ENCODE measurements at regions not wholly inside any gene's neighbourhood (a gene's known extent, or its start where the extent isn't known, plus 50 kb on each side); places are given as distances from the start of the nearest gene placed in this dataset.
"Not testable (repeated sequence)": the region's sequence is repeated elsewhere in the genome, so short reads cannot be mapped to it uniquely, and the experiment has no call there.

DNA sequence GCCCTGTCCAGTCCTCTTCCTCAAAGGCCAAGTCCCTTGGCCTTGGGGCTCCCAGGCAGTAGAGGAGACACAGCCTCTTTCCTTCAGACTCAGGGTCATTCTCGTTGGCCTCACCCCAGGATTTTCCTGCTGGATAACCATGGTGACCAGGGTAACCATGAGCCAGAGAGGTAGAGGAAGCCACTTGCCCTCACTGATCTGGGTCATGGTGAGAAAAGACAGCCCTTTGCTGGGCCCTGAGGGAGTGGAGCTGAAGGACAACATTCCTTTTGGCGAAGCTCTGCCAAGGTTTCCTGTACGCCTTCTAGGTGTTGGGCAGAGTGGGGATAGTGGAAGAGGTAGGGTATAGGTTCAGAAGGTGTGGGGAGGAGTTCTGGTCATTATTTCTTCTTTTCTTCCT is 53.1 kb upstream of the WNT4 start:
- no peak overlapping the region for H3K4me3 Mint-ChIP-seq
- no peaks in the 10 kb centered on the region for H3K4me1 Mint-ChIP-seq (ENCODE audit: low read depth)
- peaks cover 15% of the 10 kb centered on the region for H3K27me3 Mint-ChIP-seq
- no peak for DNase-seq
- no peaks in the 10 kb centered on the region for H3K36me3 Mint-ChIP-seq (ENCODE audit: low read depth)
- no peaks in the 10 kb centered on the region for H3K9me3 Mint-ChIP-seq
- H3K27ac Mint-ChIP-seq, result no peak overlapping the region

DNA sequence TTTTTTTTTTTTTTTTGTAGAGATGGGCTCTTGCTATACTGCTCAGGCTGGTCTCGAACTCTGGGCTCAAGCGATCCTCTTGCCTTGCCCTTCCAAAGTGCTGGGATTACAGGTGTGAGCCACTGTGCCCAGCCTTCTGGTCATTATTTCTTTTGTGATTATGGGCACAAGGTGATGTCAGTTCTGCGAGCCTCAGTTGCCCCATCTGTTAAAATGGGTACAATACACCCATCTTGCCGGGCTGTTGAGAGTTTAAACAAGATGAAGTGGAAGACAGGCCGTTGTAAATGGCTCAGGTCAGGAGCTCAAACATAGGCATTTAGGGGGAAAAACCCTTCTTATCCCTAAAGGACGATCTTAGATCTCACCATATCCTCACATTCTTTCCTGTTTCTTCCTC is 53.7 kb upstream of the WNT4 start:
- Mint-ChIP-seq H3K4me1 (ENCODE audit: low read depth) (no peaks in the 10 kb centered on the region), H3K36me3 (ENCODE audit: low read depth) (no peaks in the 10 kb centered on the region), H3K27me3 (peaks cover 15% of the 10 kb centered on the region), H3K27ac (no peak overlapping the region), H3K4me3 (no peak overlapping the region), H3K9me3 (no peaks in the 10 kb centered on the region)
- DNase-seq, result no peak

DNA sequence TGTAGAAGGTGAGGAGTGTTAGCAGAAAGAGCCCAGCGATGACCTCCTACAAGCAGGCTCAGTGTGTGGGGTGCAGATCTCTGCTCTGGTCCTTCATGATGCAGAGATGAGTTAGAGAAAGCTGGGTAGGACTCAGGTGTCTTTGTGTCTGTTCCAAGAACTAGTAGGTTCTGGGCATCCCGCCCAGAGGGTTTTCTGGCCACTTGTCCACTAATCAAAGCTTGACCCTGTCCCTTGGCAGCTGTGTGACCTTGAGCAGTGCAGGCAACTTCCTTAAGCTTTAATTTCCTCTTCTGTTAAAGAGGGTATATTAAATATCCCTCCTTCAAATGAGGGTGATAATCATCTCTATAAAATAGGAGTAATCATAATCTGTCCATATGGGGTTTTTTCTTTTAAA is 54.7 kb upstream of the WNT4 start:
- H3K4me1 Mint-ChIP-seq (ENCODE audit: low read depth), result no peaks in the 10 kb centered on the region
- H3K4me3 Mint-ChIP-seq, result no peak overlapping the region
- H3K36me3 Mint-ChIP-seq (ENCODE audit: low read depth), result no peaks in the 10 kb centered on the region
- H3K27ac Mint-ChIP-seq, result no peak overlapping the region
- H3K9me3 Mint-ChIP-seq, result no peaks in the 10 kb centered on the region
- H3K27me3 Mint-ChIP-seq, result peaks cover 18% of the 10 kb centered on the region
- DNase-seq, result no peak

DNA sequence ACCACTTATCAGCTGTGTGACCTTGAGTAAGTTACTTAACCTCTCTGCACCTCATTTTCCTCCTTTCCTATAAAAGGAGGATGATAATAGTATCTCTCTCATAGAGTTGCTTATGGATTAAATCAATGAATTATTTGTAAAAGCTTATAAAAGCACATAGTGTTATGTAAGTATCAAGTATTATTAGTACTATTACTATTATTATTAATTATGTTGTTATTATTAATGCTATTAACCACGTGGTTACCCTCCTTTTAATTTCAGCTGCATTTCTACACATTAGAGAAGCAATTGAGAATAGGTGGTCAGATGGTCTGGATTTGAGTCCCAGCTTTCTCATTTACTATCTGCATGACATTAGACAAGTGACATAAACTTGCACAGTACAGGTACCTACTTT is 58.1 kb upstream of the WNT4 start:
- no peak for DNase-seq
- Mint-ChIP-seq H3K36me3 (ENCODE audit: low read depth) (no peaks in the 10 kb centered on the region), H3K27ac (no peak overlapping the region), H3K4me1 (ENCODE audit: low read depth) (no peaks in the 10 kb centered on the region), H3K4me3 (no peak overlapping the region), H3K9me3 (no peaks in the 10 kb centered on the region), H3K27me3 (peaks cover 43% of the 10 kb centered on the region)

DNA sequence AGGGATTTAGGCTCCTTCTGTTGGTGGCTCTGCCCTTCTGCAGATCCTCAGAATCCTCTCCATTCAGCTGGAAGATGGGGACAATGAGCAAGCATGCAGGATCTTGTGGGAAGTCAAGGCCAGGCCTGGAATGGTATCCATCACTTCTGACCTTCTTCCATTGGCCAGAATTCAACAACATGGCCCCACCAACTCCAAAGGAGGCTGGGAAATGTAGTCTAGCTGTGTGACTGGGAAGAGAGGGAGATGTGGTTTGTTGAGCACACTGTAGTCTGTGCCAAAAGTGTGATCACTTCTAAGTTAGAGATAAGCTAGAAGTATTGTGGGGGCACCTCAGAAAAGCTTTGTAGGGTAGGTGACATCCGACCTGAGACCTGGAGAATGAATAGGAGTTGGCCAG is 60.4 kb upstream of the WNT4 start:
- peaks cover 62% of the 10 kb centered on the region for H3K27me3 Mint-ChIP-seq

DNA sequence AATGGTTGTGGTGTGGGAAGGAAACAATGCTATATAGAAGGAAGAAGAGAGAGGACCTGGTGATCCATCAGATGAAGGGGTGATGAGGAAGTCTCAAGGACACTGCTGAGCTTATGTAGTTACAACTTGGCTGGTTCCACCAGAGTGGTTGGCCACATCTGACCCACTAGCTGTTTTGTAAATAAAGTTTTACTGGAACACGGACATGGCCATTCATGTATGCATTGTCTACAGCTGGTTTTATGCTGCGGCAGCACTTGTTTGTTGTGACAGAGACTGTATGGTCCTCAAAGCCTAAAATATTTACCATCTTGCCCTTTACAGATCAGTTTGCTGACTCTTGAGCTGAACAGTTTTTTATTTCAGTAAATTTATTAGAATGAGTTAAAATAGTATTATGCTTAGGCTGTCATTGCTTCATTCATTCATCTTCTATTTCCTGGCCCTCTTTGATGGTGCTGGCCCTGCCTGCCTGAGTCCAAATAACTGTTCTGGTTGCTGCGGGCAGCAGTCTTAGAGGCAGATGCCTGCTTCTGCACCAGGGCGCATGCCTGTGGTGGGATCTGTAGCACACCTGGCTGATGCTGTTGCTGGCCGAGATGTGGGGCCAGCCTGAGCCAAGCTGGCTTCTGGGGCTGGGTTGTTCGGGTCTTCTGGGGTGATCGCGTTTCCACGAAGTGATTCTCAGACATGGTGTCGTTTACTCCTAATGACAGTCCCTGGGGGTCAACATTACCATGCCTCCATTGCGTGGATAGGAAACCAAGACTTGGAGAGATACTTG is 61.4 kb upstream of the WNT4 start:
- Mint-ChIP-seq H3K27ac (no peak overlapping the region), H3K27me3 (peaks cover 67% of the 10 kb centered on the region), H3K4me1 (ENCODE audit: low read depth) (no peaks in the 10 kb centered on the region)

More for the DNA sequence above, 60.4 kb upstream of the WNT4 start:
- Mint-ChIP-seq H3K27ac (no peak overlapping the region), H3K4me3 (no peak overlapping the region), H3K4me1 (ENCODE audit: low read depth) (no peaks in the 10 kb centered on the region), H3K36me3 (ENCODE audit: low read depth) (no peaks in the 10 kb centered on the region), H3K9me3 (no peaks in the 10 kb centered on the region)
- DNase-seq, result no peak

DNA sequence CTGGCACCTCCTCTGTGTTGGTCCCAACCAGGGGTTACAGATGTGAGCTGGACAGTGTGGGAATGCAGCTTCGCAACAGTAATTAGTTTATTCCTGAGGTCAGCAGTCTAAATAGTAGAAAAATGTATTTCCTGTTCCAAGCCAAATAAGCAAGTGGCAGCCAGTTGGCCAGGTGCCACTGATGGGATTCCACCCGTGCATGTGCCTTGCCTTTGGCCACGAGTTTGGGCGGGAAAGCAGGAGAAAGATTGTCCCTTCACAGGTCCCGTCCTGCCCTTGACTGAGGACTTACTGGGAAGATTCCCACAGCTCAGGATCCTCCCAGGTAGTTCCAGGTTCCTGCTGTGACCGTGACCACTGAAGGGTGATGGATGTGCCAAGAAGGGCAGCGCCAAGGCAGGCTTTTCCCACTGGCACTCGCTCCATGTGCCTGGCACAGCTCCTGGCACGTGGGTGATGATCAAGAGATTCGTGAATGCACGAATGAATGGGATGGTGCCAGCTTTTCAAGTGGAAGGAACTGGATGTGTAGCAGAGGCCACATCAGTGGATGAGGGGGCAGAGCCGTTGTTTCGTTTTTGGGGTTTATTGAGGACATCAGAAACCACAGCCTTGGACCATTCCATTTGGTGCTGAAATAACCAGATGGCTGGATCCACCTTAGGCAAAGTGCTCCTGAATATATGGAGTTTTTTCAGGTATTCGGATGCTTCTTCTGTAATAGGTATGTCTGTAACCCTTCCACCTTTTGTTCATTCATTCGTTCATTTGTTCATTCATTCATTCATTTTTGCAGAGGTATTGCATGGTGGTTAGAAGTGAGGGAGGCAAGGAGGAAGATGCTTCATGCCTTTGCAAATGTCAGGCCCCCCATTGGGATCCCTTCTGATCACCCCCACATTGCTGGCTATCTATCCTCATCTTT is 62.4 kb upstream of the WNT4 start:
- peaks cover 70% of the 10 kb centered on the region for H3K27me3 Mint-ChIP-seq
- H3K4me1 Mint-ChIP-seq (ENCODE audit: low read depth), result no peaks in the 10 kb centered on the region
- no peak overlapping the region for H3K27ac Mint-ChIP-seq
- no peaks in the 10 kb centered on the region for H3K36me3 Mint-ChIP-seq (ENCODE audit: low read depth)
- DNase-seq, result no peak
- H3K4me3 Mint-ChIP-seq, result no peak overlapping the region
- H3K9me3 Mint-ChIP-seq, result no peaks in the 10 kb centered on the region

More for the DNA sequence above, 61.4 kb upstream of the WNT4 start:
- Mint-ChIP-seq H3K9me3 (no peaks in the 10 kb centered on the region), H3K4me3 (no peak overlapping the region), H3K36me3 (ENCODE audit: low read depth) (no peaks in the 10 kb centered on the region)
- DNase-seq, result no peak

DNA sequence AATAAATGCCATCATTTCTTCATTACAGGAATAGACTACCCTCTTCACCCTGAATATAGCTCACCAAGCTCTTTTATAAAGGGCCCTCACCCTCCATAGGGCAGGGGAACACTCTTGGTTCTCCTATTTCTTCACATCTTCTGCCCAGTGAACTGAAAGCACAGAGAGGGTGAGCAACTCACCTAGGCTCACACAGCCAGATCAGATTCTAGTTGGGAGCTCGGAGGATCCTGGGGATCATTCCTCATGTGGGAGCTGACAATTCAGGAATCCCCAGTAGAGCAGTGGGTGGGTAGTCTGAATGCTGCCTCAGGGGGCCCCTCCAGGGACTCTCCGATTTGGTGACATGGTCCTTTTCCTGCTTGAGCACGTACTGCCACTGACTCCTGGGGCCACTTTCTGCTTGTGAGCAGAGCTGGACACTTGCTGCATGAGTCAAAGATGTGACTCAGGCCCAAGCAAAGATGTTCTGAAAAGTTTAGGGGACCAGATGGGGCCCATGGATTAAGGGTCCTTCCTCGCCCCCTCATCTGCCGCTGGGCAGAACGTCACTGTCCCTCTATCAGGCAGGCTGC is 63.7 kb upstream of the WNT4 start:
- Mint-ChIP-seq H3K27ac (no peak overlapping the region), H3K9me3 (no peaks in the 10 kb centered on the region), H3K4me1 (ENCODE audit: low read depth) (no peaks in the 10 kb centered on the region), H3K36me3 (ENCODE audit: low read depth) (no peaks in the 10 kb centered on the region), H3K4me3 (no peak overlapping the region), H3K27me3 (peaks cover 78% of the 10 kb centered on the region)
- no peak for DNase-seq

DNA sequence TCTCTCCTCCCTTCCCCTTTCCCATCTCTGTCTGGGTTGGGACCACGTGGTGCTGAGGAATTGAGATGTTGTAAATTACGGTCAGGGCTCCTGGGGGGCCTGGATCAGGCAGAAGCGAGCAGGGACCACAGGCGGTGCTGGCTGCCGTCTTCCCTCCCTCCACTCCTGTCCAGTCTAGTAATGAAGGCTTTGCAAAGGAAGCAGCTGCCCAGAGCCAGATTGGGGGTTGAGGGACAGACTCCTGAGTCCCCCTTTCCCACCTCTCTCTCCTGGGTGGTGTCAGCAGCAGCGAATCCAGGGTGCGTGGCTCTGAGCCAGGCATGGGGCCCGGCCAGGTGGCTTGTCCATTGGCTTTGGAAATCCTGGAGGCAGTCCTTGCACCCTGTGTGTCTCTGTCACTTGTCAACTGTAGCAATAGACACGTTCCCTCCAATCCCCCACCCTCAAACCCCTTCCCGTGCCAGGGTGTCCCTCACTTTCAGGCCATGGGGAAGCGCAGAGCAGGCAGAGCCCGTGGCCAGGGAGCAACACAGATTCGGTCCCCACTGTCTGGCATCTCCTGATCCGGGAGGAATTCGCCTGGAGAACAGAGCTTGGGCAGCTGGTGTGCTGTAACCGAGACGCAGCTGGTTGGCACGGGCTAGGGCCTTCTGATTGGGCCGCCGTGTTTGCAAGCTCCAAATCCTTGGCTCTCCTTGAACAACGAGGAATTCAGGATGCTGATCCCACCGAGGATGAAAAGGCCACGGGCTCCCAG is 64.8 kb upstream of the WNT4 start:
- DNase-seq, result no peak
- no peaks in the 10 kb centered on the region for H3K36me3 Mint-ChIP-seq (ENCODE audit: low read depth)
- no peak overlapping the region for H3K4me3 Mint-ChIP-seq
- H3K27me3 Mint-ChIP-seq, result peaks cover 86% of the 10 kb centered on the region
- H3K27ac Mint-ChIP-seq, result no peak overlapping the region
- H3K4me1 Mint-ChIP-seq (ENCODE audit: low read depth), result no peaks in the 10 kb centered on the region
- no peaks in the 10 kb centered on the region for H3K9me3 Mint-ChIP-seq

DNA sequence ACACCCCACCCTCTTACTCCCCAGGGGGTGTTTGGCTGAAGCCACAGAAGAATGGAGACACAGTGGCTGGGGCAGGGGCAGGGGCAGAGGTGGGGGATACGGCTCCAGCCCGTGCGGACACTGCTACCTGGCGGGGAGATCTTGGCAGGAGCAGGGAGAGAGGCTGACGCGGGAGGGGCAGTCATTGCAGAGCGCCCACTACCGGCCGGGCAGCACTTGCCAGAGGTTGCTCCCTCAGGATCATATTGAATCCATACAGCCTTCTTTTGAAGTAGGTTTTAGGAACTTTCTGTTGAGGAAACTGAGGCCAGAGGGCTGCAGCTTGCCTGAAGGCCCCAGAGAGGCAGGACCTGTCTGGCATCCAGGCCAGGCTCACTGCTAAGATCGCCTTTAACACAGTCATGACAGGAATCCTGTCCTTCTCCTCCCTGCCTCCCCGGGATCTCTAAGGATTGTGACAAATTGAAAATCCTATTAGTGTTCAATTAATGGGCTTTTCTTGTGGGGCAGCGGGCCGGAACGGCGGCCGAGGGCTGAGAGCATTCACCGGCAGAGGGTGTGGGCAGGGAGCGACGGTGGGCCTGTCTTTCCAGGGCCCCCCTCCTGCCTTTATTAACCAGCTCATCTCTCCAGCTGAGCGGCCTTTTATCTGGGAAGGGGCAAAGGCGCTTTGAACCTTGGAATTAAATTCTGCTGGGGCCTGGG is 65.5 kb upstream of the WNT4 start:
- no peaks in the 10 kb centered on the region for H3K36me3 Mint-ChIP-seq (ENCODE audit: low read depth)
- no peaks in the 10 kb centered on the region for H3K4me1 Mint-ChIP-seq (ENCODE audit: low read depth)
- H3K27ac Mint-ChIP-seq, result no peak overlapping the region
- no peaks in the 10 kb centered on the region for H3K9me3 Mint-ChIP-seq
- DNase-seq, result no peak
- no peak overlapping the region for H3K4me3 Mint-ChIP-seq
- peaks cover 86% of the 10 kb centered on the region for H3K27me3 Mint-ChIP-seq

DNA sequence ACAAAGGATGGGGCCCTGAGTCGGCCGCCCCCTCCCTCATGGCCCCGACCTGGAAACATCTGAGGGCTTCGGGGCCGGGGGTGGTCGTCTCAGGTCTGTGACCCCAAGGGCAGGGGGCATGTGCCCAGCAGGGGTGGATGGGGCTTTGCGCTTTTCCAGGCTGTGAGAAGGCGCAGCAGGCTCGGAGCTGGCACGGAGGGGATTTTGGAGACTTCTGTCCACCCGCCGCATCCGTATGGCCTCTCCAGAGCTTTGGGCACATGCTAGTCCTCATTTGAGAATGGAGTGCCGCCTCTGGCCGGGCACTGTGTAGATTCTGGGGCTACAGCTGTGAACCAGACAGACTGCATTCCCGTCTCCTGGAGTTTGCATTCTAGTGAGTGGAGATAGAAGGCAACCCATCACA is 66.1 kb upstream of the WNT4 start:
- Mint-ChIP-seq H3K4me1 (ENCODE audit: low read depth) (no peaks in the 10 kb centered on the region), H3K27ac (no peak overlapping the region), H3K9me3 (no peaks in the 10 kb centered on the region), H3K36me3 (ENCODE audit: low read depth) (no peaks in the 10 kb centered on the region), H3K4me3 (no peak overlapping the region), H3K27me3 (peaks cover 81% of the 10 kb centered on the region)
- no peak for DNase-seq

DNA sequence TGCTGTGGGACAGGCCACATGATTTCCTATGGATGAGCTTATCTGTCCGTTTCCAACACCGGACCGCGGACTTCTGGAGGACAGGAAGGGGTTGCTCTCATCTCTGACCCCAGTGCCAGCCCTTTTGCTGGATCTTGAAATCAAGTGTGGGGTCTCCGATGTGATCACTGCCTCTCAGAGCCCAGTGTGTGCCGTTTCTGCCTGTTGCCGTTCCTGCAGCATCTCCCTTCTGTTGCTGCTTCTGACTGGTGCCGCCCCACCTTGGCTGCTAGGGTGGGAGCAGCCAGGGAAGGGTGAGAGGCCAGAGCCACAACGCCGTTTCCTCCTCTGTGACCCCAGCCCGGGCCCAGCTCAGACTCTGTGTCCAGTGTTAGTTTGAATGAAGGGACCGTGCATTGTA is 67.3 kb upstream of the WNT4 start:
- H3K9me3 Mint-ChIP-seq, result no peaks in the 10 kb centered on the region
- no peak overlapping the region for H3K4me3 Mint-ChIP-seq
- no peak overlapping the region for H3K27ac Mint-ChIP-seq
- no peak for DNase-seq
- no peaks in the 10 kb centered on the region for H3K36me3 Mint-ChIP-seq (ENCODE audit: low read depth)
- H3K4me1 Mint-ChIP-seq (ENCODE audit: low read depth), result no peaks in the 10 kb centered on the region
- H3K27me3 Mint-ChIP-seq, result peaks cover 74% of the 10 kb centered on the region

DNA sequence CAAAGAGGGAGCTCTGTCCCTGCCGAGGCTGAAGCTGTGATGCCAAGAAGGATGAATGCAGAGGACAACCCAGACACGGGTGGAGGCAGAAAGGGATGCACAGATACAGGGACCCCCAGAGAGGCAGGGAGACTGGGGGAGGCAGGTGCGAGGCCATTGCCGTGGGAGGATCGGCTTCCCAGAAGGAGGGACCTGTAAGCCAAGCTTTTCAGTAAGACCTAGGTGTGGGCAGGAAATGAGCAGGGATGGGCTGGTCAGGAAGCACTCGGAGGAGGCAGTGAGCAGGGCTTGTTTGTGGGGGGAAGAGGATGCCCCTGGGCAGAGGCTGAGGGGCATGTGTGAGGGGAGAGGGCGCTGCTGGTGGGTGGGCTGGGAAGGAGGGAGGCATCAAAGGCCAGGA is 67.7 kb upstream of the WNT4 start:
- no peak for DNase-seq
- H3K4me1 Mint-ChIP-seq (ENCODE audit: low read depth), result no peaks in the 10 kb centered on the region
- no peaks in the 10 kb centered on the region for H3K9me3 Mint-ChIP-seq
- no peak overlapping the region for H3K27ac Mint-ChIP-seq
- peaks cover 69% of the 10 kb centered on the region for H3K27me3 Mint-ChIP-seq
- no peaks in the 10 kb centered on the region for H3K36me3 Mint-ChIP-seq (ENCODE audit: low read depth)
- H3K4me3 Mint-ChIP-seq, result no peak overlapping the region

DNA sequence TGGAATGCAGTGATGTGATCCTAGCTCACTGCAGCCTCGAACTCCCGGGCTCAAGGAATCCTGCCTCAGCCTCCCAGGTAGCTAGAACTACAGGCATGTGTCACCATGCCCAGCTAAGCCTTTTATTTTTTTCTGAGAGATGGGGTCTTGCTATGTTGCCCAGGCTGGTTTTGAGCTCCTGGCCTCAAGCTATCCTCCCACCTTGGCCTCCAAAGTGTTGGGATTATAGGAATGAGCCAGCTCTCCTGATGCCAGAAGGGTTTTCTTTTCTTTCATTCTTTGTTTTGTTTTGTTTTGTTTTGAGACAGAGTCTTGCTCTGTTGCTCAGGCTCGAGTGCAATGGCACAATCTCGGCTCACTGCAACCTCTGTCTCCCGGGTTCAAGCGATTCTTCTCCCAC is 68.6 kb upstream of the WNT4 start:
- H3K27ac Mint-ChIP-seq; DNase-seq; H3K4me1 Mint-ChIP-seq (ENCODE audit: low read depth); H3K9me3 Mint-ChIP-seq; H3K36me3 Mint-ChIP-seq (ENCODE audit: low read depth); H3K4me3 Mint-ChIP-seq: not testable (repeated sequence)
- H3K27me3 Mint-ChIP-seq, result peaks cover 68% of the 10 kb centered on the region
